ENCODE measurements at regions not wholly inside any gene's neighbourhood (a gene's known extent, or its start where the extent isn't known, plus 50 kb on each side); places are given as distances from the start of the nearest gene placed in this dataset.

DNA sequence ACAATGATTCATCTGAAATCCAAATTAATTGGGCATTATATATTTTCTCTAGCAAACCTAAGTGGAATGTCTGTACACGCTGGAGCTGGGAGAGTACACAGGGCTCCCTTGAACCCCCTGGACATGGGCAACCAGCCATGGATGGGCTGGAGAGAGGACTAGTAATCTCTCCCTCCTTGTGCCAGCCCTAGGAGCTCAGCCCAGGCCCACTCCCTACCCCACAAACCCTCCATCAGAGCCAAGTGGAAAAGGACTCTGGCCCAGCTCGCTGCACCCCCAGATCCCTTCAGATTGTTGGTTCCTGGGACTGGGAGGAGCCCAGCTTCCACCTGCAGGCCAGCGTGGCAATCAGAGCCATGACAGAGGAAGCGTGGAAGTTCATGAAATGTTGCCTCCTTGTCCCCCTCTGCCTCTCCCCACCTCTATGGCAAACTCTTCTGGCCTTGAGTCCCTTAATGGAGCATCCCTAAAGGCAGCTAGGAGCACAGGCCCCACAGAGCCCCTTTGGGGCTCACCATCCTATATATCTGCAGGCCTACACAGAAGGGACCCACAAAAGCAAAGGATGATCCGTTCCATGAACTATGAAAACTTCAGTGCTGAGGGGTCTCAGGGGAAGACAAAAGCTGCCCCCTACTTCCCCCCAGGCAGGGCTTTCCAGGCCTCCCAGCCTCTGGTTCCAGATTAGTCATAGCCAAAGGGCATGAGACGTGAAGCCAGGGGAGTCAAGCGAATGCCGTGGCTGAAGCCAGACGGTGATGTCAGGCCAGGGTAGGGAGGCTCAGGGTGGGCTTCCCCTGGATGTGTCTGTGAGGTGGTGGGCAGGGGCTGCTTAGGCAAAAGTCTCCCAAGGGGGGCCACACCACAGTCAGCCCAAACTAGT is 126.4 kb upstream of the MAFB start:
- DNase-seq (ENCODE audit: low read depth, low spot score) (no peak), ATAC-seq (no peak)
- no peak for TF ChIP-seq ELF1 (IDR thresholded peaks at IDR 0.05; ENCODE audit: borderline replicate concordance, low read depth)
- no peak for TF ChIP-seq SRF (IDR thresholded peaks at IDR 0.05; ENCODE audit: low read depth)
- no peak for TF ChIP-seq FOSL1 (IDR thresholded peaks at IDR 0.05; ENCODE audit: low read depth)
- TF ChIP-seq, protein P1, sequence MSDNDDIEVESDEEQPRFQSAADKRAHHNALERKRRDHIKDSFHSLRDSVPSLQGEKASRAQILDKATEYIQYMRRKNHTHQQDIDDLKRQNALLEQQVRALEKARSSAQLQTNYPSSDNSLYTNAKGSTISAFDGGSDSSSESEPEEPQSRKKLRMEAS (IDR thresholded peaks at IDR 0.05) = no peak
- TF ChIP-seq SIN3A (IDR thresholded peaks at IDR 0.05; ENCODE audit: low read depth) = no peak
- no peak for TF ChIP-seq JUND (IDR thresholded peaks at IDR 0.05)
- TF ChIP-seq POLR2A (IDR thresholded peaks at IDR 0.05; ENCODE audit: borderline replicate concordance, extremely low read depth, insufficient read depth, insufficient read length) = no peak
- no peak for TF ChIP-seq TCF7L2 (IDR thresholded peaks at IDR 0.05; ENCODE audit: borderline replicate concordance, extremely low read depth, insufficient read depth, insufficient read length)
- no peak for TF ChIP-seq EZH2 (IDR thresholded peaks at IDR 0.05)
- TF ChIP-seq CTCF (IDR thresholded peaks at IDR 0.05 in 2 of 3, conservative IDR thresholded peaks at IDR 0.05 in 1 of 3; ENCODE audit: borderline replicate concordance in 1 of 3, insufficient read depth in 1 of 3, low read depth in 2 of 3, low read length in 2 of 3) = no peak
- TF ChIP-seq ZNF274 (IDR thresholded peaks at IDR 0.05; ENCODE audit: low read depth, low read length) = no peak
- no TSS peak for BruUV-seq (replicated peaks)
- H3K36me3 ChIP-seq (ENCODE audit: control insufficient read depth in 1 of 2, insufficient read depth in 2 of 2, low read length in 2 of 2) = no peaks in the 10 kb centered on the region
- ChIA-PET RAD21 (ENCODE audit: low non-redundant PET in 1 of 2, low total read pairs in 2 of 2, uncharacterized antibody in 2 of 2, unreplicated experiment in 2 of 2) (no interaction called here), POLR2A (no interaction called here), CTCF (no interaction called here)
- H3K9ac ChIP-seq (ENCODE audit: low read length) = no peak overlapping the region
- no peaks in the 10 kb centered on the region for H3K9me3 ChIP-seq (ENCODE audit: control insufficient read depth in 1 of 2, insufficient read depth in 1 of 2, low read depth in 1 of 2, low read length in 2 of 2)
- H3K4me1 ChIP-seq (ENCODE audit: control insufficient read depth in 1 of 2, insufficient read depth in 2 of 2, low read length in 2 of 2) = peaks cover 0 to 8% of the 10 kb centered on the region in 2 experiments; a peak in 1 of 4 replicates
- H3K27ac ChIP-seq (ENCODE audit: low read depth, low read length) = no peak overlapping the region
- intact Hi-C loops (cut with micrococcal nuclease) = no loop called here
- no peak overlapping the region for H2AFZ ChIP-seq (ENCODE audit: low read depth, low read length, poor library complexity, severe bottlenecking)
- H3K79me2 ChIP-seq (ENCODE audit: insufficient read depth, low read length) = no peaks in the 10 kb centered on the region
- H4K20me1 ChIP-seq (ENCODE audit: insufficient read depth) = no peaks in the 10 kb centered on the region
- no peaks in the 10 kb centered on the region for H3K9me2 ChIP-seq (ENCODE audit: insufficient read depth)
- no peak overlapping the region for H3K4me3 ChIP-seq (replicated peaks in 1 of 2; ENCODE audit: low read depth in 1 of 2, low read length in 2 of 2)
- no peak overlapping the region for H3K4me2 ChIP-seq (ENCODE audit: low read length)
- peaks cover 5% of the 10 kb centered on the region; the same call in 1 of the 2 replicates for H3K27me3 ChIP-seq (ENCODE audit: insufficient read depth, low read length)
